ENCODE measurements at regions not wholly inside any gene's neighbourhood (a gene's known extent, or its start where the extent isn't known, plus 50 kb on each side); places are given as distances from the start of the nearest gene placed in this dataset.

DNA sequence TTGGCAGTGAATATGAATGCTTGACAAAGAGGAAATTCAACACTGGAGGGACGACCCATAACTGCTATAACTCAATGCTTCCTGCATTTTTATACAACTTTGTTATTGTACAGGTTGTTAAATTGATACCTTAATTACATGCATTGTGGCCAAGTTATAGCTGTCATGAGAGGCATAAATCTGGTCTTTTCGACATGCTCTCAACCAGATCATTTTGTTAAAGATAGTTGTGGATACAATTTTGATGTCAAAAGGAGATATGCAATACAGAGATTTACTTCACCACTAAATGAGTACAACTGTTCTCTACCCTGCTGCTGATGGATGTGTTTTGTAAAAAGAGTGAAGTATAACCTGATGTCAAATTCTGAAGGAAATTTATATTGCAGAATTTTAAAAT, 946.0 kb downstream of the GALC start:
- no peak for DNase-seq
- Histone ChIP-seq H3K36me3 (no peaks in the 10 kb centered on the region), H3K27me3 (no peaks in the 10 kb centered on the region), H3K4me3 (no peak overlapping the region), H3K9me3 (no peaks in the 10 kb centered on the region), H3K4me1 (no peaks in the 10 kb centered on the region), H3K27ac (no peak overlapping the region)
- TF ChIP-seq, protein P1, sequence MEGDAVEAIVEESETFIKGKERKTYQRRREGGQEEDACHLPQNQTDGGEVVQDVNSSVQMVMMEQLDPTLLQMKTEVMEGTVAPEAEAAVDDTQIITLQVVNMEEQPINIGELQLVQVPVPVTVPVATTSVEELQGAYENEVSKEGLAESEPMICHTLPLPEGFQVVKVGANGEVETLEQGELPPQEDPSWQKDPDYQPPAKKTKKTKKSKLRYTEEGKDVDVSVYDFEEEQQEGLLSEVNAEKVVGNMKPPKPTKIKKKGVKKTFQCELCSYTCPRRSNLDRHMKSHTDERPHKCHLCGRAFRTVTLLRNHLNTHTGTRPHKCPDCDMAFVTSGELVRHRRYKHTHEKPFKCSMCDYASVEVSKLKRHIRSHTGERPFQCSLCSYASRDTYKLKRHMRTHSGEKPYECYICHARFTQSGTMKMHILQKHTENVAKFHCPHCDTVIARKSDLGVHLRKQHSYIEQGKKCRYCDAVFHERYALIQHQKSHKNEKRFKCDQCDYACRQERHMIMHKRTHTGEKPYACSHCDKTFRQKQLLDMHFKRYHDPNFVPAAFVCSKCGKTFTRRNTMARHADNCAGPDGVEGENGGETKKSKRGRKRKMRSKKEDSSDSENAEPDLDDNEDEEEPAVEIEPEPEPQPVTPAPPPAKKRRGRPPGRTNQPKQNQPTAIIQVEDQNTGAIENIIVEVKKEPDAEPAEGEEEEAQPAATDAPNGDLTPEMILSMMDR (IDR thresholded peaks at IDR 0.05), result no peak
- intact Hi-C loops (cut with DNase I; ENCODE audit: low total_unique reads), result no loop called here

DNA sequence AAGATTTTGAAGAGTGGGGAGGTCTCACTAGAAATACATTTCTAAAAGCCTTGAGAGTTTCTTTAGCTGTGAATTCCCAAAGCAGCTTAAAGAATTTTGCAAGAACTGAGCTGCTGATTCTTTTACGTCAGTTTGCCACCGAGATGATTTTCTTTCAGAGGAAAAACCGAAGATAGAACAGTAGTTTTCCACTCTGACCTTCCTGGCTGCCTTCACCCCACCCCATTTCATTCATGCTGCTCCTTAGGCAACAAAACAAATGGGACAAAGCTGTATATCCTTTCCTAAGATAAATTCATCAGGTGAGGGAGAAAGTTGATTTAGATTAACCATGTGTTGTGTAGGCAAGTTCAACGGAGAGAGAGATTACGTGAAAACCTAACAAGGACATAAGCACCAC, 947.0 kb downstream of the GALC start:
- no peak for DNase-seq
- TF ChIP-seq, protein P1 (IDR thresholded peaks at IDR 0.05), result no peak
- no peaks in the 10 kb centered on the region for H3K4me1 ChIP-seq
- no peak overlapping the region for H3K27ac ChIP-seq
- intact Hi-C loops (cut with DNase I; ENCODE audit: low total_unique reads), result no loop called here
- H3K4me3 ChIP-seq, result no peak overlapping the region
- no peaks in the 10 kb centered on the region for H3K36me3 ChIP-seq
- H3K27me3 ChIP-seq, result no peaks in the 10 kb centered on the region
- no peaks in the 10 kb centered on the region for H3K9me3 ChIP-seq

DNA sequence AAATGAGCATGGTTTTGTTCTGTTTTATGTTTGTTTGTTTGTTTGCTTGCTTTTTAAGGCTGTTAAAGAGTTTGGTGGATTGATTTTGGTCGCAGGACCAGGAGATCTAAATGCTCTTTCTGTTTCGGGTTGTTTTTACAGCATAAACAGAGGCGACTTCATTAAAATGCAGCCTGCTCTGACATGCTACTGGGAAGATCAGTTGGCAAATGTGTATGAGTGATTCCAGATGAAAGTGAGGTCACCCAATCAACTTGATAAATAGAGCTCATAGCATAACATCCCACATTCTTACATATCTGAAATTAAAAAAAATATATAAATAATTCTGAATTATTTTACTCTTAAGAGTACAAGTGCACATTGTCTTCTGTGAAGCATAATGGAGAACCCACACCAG, 947.7 kb downstream of the GALC start:
- Histone ChIP-seq H3K4me1 (no peaks in the 10 kb centered on the region), H3K9me3 (no peaks in the 10 kb centered on the region), H3K36me3 (no peaks in the 10 kb centered on the region), H3K27ac (no peak overlapping the region), H3K4me3 (no peak overlapping the region), H3K27me3 (no peaks in the 10 kb centered on the region)
- intact Hi-C loops (cut with DNase I; ENCODE audit: low total_unique reads), result no loop called here
- no peak for DNase-seq
- TF ChIP-seq, protein P1 (IDR thresholded peaks at IDR 0.05), result no peak

DNA sequence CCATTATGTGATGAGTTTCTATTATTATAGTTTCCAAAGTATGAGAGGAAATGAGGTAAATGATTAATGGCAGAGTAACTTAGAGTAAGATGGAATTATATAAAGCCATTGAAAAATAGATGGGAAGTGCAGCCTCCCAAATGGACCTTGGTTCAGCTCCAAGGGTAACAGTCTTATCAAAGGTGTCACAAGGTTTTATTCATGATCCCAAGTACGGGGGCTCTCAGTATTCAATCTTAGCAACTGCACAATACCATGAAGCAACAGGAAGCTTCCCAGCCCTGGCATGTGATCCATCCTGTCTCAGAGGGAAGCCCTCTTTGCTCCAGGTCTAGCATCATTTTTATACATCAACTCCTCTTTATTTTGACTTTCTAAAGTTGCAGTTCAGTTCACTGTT, 948.2 kb downstream of the GALC start:
- no peaks in the 10 kb centered on the region for H3K36me3 ChIP-seq
- H3K27me3 ChIP-seq, result no peaks in the 10 kb centered on the region
- no peak for DNase-seq
- H3K4me1 ChIP-seq, result no peaks in the 10 kb centered on the region
- TF ChIP-seq, protein P1 (IDR thresholded peaks at IDR 0.05), result no peak
- no peak overlapping the region for H3K27ac ChIP-seq
- intact Hi-C loops (cut with DNase I; ENCODE audit: low total_unique reads), result no loop called here
- no peak overlapping the region for H3K4me3 ChIP-seq
- no peaks in the 10 kb centered on the region for H3K9me3 ChIP-seq

DNA sequence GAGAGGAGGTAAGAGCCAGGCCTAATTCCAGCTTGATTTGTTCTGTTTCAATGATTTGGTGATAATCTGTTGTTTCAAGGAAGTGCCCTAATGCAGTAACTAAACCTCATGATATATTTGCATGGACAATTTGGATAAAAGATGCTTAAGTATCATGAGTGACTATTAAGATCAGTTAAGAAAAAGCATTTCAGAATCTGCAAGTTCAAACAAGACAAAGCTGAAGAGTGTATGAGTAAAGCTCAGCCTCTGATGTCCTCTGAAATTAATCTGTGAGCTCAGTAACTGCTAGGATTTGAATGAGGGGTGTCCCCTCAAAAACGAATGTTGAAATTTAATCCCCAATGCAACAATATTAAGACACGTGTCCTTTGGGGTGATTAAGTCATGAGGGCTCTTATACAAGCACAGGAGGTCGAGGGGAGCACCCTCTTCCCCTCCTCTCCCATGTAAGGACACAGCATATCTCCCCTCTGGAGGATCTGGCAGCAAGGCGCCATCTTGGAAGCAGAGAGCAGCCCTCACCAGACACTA, 949.2 kb downstream of the GALC start:
- H3K4me3 ChIP-seq, result no peak overlapping the region
- intact Hi-C loops (cut with DNase I; ENCODE audit: low total_unique reads), result no loop called here
- no peak for DNase-seq
- no peaks in the 10 kb centered on the region for H3K27me3 ChIP-seq
- no peak overlapping the region for H3K27ac ChIP-seq
- no peaks in the 10 kb centered on the region for H3K4me1 ChIP-seq
- TF ChIP-seq, protein P1 (IDR thresholded peaks at IDR 0.05), result no peak
- no peaks in the 10 kb centered on the region for H3K9me3 ChIP-seq
- H3K36me3 ChIP-seq, result no peaks in the 10 kb centered on the region

DNA sequence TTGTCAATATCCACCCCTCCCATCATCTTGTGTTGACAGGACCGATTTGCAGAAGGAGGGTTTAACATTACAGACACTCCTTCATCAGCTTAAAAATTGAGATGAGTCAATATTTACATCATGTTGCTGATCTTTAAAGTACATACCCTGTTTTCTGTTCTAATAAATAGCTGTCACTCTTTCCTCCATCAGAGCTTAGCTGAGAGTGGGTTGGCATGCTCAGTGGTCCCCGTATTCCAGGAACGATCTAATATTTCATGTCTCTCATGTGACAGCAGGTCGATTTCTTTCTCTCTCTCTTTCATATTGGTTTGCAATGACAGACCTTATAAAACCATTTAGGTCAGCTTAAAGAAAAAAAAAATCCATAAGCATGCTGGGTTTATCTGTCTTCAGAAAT, 950.6 kb downstream of the GALC start:
- no peaks in the 10 kb centered on the region for H3K9me3 ChIP-seq
- no peak for DNase-seq
- TF ChIP-seq, protein P1 (IDR thresholded peaks at IDR 0.05), result no peak
- H3K27ac ChIP-seq, result no peak overlapping the region
- H3K27me3 ChIP-seq, result no peaks in the 10 kb centered on the region
- intact Hi-C loops (cut with DNase I; ENCODE audit: low total_unique reads), result no loop called here
- H3K4me3 ChIP-seq, result no peak overlapping the region
- no peaks in the 10 kb centered on the region for H3K4me1 ChIP-seq
- no peaks in the 10 kb centered on the region for H3K36me3 ChIP-seq
